ENCODE measurements at regions not wholly inside any gene's neighbourhood (a gene's known extent, or its start where the extent isn't known, plus 50 kb on each side); places are given as distances from the start of the nearest gene placed in this dataset.

GRCh38 chr11:11167806-11168205 lies 185.2 kb downstream of the CSNK2A3 start:
- FAIRE-seq = no peak
- no peak for DNase-seq (ENCODE audit: low read depth)
- no peak overlapping the region for H3K4me3 ChIP-seq (ENCODE audit: low read depth, low read length)
- no peak for TF ChIP-seq CTCF (IDR thresholded peaks at IDR 0.05; ENCODE audit: insufficient read depth, low read length, severe bottlenecking)
- no peaks in the 10 kb centered on the region for H3K36me3 ChIP-seq (ENCODE audit: control insufficient read depth, insufficient read depth, low read length)
- H3K27me3 ChIP-seq (ENCODE audit: control insufficient read depth, insufficient read depth, low read length) = peaks cover 4% of the 10 kb centered on the region

- Histone ChIP-seq H3K4me3 (ENCODE audit: low read depth, low read length) (no peak overlapping the region), H3K36me3 (ENCODE audit: control insufficient read depth, insufficient read depth, low read length) (no peaks in the 10 kb centered on the region), H3K27me3 (ENCODE audit: control insufficient read depth, insufficient read depth, low read length) (peaks cover 4% of the 10 kb centered on the region)
- DNase-seq (ENCODE audit: low read depth) = no peak
- FAIRE-seq = no peak
- no peak for TF ChIP-seq CTCF (IDR thresholded peaks at IDR 0.05; ENCODE audit: insufficient read depth, low read length, severe bottlenecking)
Measured at GRCh38 chr11:11164334-11164690, 188.7 kb downstream of the CSNK2A3 start.

- Histone ChIP-seq H3K36me3 (ENCODE audit: control insufficient read depth, insufficient read depth, low read length) (no peaks in the 10 kb centered on the region), H3K4me3 (ENCODE audit: low read depth, low read length) (no peak overlapping the region), H3K27me3 (ENCODE audit: control insufficient read depth, insufficient read depth, low read length) (peaks cover 4% of the 10 kb centered on the region)
- no peak for TF ChIP-seq CTCF (IDR thresholded peaks at IDR 0.05; ENCODE audit: insufficient read depth, low read length, severe bottlenecking)
- DNase-seq (ENCODE audit: low read depth) = no peak
- no peak for FAIRE-seq
Measured at GRCh38 chr11:11163669-11164333, 189.2 kb downstream of the CSNK2A3 start.

GRCh38 chr11:11163236-11163635 lies 189.8 kb downstream of the CSNK2A3 start:
- H3K36me3 ChIP-seq (ENCODE audit: control insufficient read depth, insufficient read depth, low read length) = no peaks in the 10 kb centered on the region
- no peak overlapping the region for H3K4me3 ChIP-seq (ENCODE audit: low read depth, low read length)
- peaks cover 4% of the 10 kb centered on the region for H3K27me3 ChIP-seq (ENCODE audit: control insufficient read depth, insufficient read depth, low read length)
- no peak for TF ChIP-seq CTCF (IDR thresholded peaks at IDR 0.05; ENCODE audit: insufficient read depth, low read length, severe bottlenecking)
- DNase-seq (ENCODE audit: low read depth) = no peak
- no peak for FAIRE-seq

GRCh38 chr11:11157185-11157584 lies 195.9 kb downstream of the CSNK2A3 start:
- Histone ChIP-seq H3K36me3 (ENCODE audit: control insufficient read depth, insufficient read depth, low read length) (no peaks in the 10 kb centered on the region), H3K27me3 (ENCODE audit: control insufficient read depth, insufficient read depth, low read length) (no peaks in the 10 kb centered on the region), H3K4me3 (ENCODE audit: low read depth, low read length) (no peak overlapping the region)
- TF ChIP-seq CTCF (IDR thresholded peaks at IDR 0.05; ENCODE audit: insufficient read depth, low read length, severe bottlenecking) = peak; percentile 55
- FAIRE-seq (no peak), DNase-seq (ENCODE audit: low read depth) (peak; percentile 23)

Data from bronchial epithelial cell (primary cell).